ENCODE measurements at regions not wholly inside any gene's neighbourhood (a gene's known extent, or its start where the extent isn't known, plus 50 kb on each side); places are given as distances from the start of the nearest gene placed in this dataset.
"Not testable (repeated sequence)": the region's sequence is repeated elsewhere in the genome, so short reads cannot be mapped to it uniquely, and the experiment has no call there.

- Histone ChIP-seq H3K9me3 (no peaks in the 10 kb centered on the region), H3K27ac (no peak overlapping the region), H3K4me3 (no peak overlapping the region), H3K4me1 (ENCODE audit: insufficient read depth) (no peaks in the 10 kb centered on the region), H3K36me3 (no peaks in the 10 kb centered on the region), H3K27me3 (no peaks in the 10 kb centered on the region)
- DNase-seq, result no peak
- TF ChIP-seq POLR2A (IDR thresholded peaks at IDR 0.05) (no peak), EP300 (IDR thresholded peaks at IDR 0.05) (no peak), CTCF (IDR thresholded peaks at IDR 0.05) (no peak)
- intact Hi-C loops (cut with DNase I), result no loop called here
These were observed 126.0 kb upstream of the TENT5A start for GRCh38 chr6:81878479-81878878.

GRCh38 chr6:81876971-81877370 lies 124.5 kb upstream of the TENT5A start:
- 69 to 88% (median 69%) methylated on average over 1 of the region's 1 CpG for WGBS, 3 donors
- TF ChIP-seq CTCF (IDR thresholded peaks at IDR 0.05) (no peak), EP300 (IDR thresholded peaks at IDR 0.05) (no peak), POLR2A (IDR thresholded peaks at IDR 0.05) (no peak)
- no peak for DNase-seq
- no peaks in the 10 kb centered on the region for H3K4me1 ChIP-seq (ENCODE audit: insufficient read depth)
- H3K36me3 ChIP-seq, result no peaks in the 10 kb centered on the region
- no peaks in the 10 kb centered on the region for H3K27me3 ChIP-seq
- H3K27ac ChIP-seq, result no peak overlapping the region
- H3K4me3 ChIP-seq, result no peak overlapping the region
- no peaks in the 10 kb centered on the region for H3K9me3 ChIP-seq
- intact Hi-C loops (cut with DNase I), result no loop called here

- intact Hi-C loops (cut with DNase I), result no loop called here
- H3K9me3 ChIP-seq, result no peaks in the 10 kb centered on the region
- no peak overlapping the region for H3K4me3 ChIP-seq
- 93 to 95% (median 94%) methylated on average over 3 of the region's 3 CpGs for WGBS, 3 donors
- no peak for TF ChIP-seq EP300 (IDR thresholded peaks at IDR 0.05)
- TF ChIP-seq POLR2A (IDR thresholded peaks at IDR 0.05), result no peak
- TF ChIP-seq CTCF (IDR thresholded peaks at IDR 0.05), result no peak
- H3K27me3 ChIP-seq, result no peaks in the 10 kb centered on the region
- H3K27ac ChIP-seq, result no peak overlapping the region
- H3K36me3 ChIP-seq, result no peaks in the 10 kb centered on the region
- DNase-seq, result no peak
- H3K4me1 ChIP-seq (ENCODE audit: insufficient read depth), result no peaks in the 10 kb centered on the region
These were observed 123.4 kb upstream of the TENT5A start for GRCh38 chr6:81875782-81876293.

- DNase-seq; H3K27ac ChIP-seq; H3K27me3 ChIP-seq; intact Hi-C loops (cut with DNase I); H3K36me3 ChIP-seq; H3K9me3 ChIP-seq; H3K4me3 ChIP-seq; H3K4me1 ChIP-seq (ENCODE audit: insufficient read depth): not testable (repeated sequence)
- 47 to 56% (median 54%) methylated on average over 11 of the region's 11 CpGs for WGBS, 3 donors
These were observed 117.4 kb upstream of the TENT5A start for GRCh38 chr6:81869749-81870508.

- TF ChIP-seq POLR2A (IDR thresholded peaks at IDR 0.05) (no peak), EP300 (IDR thresholded peaks at IDR 0.05) (no peak), CTCF (IDR thresholded peaks at IDR 0.05) (no peak)
- H3K9me3 ChIP-seq, result no peaks in the 10 kb centered on the region
- H3K27ac ChIP-seq, result no peak overlapping the region
- H3K27me3 ChIP-seq, result no peaks in the 10 kb centered on the region
- peaks cover 4% of the 10 kb centered on the region for H3K4me1 ChIP-seq (ENCODE audit: insufficient read depth)
- no peaks in the 10 kb centered on the region for H3K36me3 ChIP-seq
- H3K4me3 ChIP-seq, result no peak overlapping the region
- intact Hi-C loops (cut with DNase I), result no loop called here
- 35 to 63% (median 50%) methylated on average over 3 of the region's 3 CpGs for WGBS, 3 donors
- DNase-seq, result no peak
These were observed 113.2 kb upstream of the TENT5A start for GRCh38 chr6:81865712-81866111.
